ENCODE measurements at regions not wholly inside any gene's neighbourhood (a gene's known extent, or its start where the extent isn't known, plus 50 kb on each side); places are given as distances from the start of the nearest gene placed in this dataset.

DNA sequence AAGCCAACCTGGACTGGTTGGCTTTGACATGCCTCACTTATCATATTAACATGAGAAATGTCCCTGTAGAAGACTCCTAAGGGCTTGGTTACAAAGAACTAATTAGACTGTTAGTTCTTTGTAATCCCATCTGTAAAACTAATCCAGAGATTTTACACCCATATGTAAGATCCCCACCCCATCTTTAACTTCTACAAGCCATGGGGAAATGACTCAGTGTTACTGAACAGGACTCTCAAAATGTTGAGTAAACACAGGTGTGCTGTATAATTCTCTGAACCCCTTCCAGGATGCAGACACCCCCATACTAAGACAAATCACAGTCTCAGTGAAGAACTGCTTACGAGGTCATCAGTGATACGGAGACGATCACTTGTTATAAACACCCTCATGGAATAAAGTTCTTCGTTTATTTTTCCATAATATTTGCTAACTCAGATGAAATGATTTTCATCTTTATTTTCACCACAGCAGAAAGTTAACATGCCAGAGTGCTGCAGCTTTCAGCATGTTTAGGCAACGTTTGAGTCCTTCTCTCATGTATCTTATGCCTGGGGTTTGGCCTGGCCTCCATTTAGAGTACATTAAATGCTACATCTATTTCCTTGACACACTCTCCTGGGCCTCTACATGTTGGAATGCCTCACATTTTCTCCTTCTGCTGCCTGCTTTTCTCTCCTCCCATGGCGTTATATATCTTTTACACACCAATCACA, 55.3 kb upstream of the LEKR1 start:
- H3K4me1 ChIP-seq (ENCODE audit: control insufficient read depth, insufficient read depth, low read length) = no peaks in the 10 kb centered on the region
- DNase-seq = no peak
- H3K9me3 ChIP-seq (ENCODE audit: control insufficient read depth, low read depth, low read length) = no peaks in the 10 kb centered on the region
- H3K27ac ChIP-seq (ENCODE audit: low read length) = no peak overlapping the region
- no peaks in the 10 kb centered on the region for H3K36me3 ChIP-seq (ENCODE audit: control insufficient read depth, insufficient read depth, low read length)
- H3K27me3 ChIP-seq (ENCODE audit: control insufficient read depth, insufficient read depth, low read length) = no peaks in the 10 kb centered on the region
- WGBS (ENCODE audit: insufficient coverage, low lambda C conversion rate) = 88% methylated on average over 6 of the region's 6 CpGs
- H3K4me3 ChIP-seq (ENCODE audit: low read length) = no peak overlapping the region

DNA sequence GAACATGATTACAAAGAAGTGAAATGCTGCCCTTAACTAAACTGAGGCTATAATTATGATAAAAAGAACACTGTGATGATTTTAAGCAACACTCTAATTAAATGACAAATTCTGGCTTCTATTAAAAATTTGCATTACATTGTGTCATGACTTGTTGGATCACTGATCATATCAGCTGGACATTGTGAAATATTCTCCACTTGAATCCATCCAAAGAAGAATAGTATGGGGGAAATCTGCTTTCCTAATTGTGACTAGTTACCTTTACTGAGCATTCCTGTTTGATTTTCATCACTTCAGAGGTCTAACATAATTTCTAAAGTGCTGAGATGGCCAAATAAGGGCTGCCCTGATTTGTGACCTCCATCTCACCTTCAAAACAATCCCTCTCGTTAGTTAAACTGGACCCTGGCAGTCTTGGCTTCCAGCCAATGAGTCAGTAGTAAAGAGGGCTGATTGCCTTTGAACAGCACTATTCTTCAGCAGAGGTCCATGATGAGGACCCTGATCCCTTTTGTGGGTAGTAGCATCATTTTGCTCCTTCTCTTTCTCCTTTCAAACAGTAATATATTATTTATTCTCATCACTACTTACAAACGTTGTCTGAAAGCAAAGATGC, 53.5 kb upstream of the LEKR1 start:
- WGBS (ENCODE audit: insufficient coverage, low lambda C conversion rate) = 63% methylated on average over 1 of the region's 2 CpGs
- Histone ChIP-seq H3K36me3 (ENCODE audit: control insufficient read depth, insufficient read depth, low read length) (no peaks in the 10 kb centered on the region), H3K27ac (ENCODE audit: low read length) (no peak overlapping the region), H3K4me1 (ENCODE audit: control insufficient read depth, insufficient read depth, low read length) (no peaks in the 10 kb centered on the region), H3K27me3 (ENCODE audit: control insufficient read depth, insufficient read depth, low read length) (no peaks in the 10 kb centered on the region), H3K4me3 (ENCODE audit: low read length) (no peak overlapping the region), H3K9me3 (ENCODE audit: control insufficient read depth, low read depth, low read length) (no peaks in the 10 kb centered on the region)
- DNase-seq = no peak

GRCh38 chr3:156776031-156776430, 50.1 kb upstream of the LEKR1 start:
- no peaks in the 10 kb centered on the region for H3K36me3 ChIP-seq (ENCODE audit: control insufficient read depth, insufficient read depth, low read length)
- no peak overlapping the region for H3K27ac ChIP-seq (ENCODE audit: low read length)
- no peaks in the 10 kb centered on the region for H3K4me1 ChIP-seq (ENCODE audit: control insufficient read depth, insufficient read depth, low read length)
- no peak for DNase-seq
- no peaks in the 10 kb centered on the region for H3K9me3 ChIP-seq (ENCODE audit: control insufficient read depth, low read depth, low read length)
- H3K4me3 ChIP-seq (ENCODE audit: low read length) = no peak overlapping the region
- no peaks in the 10 kb centered on the region for H3K27me3 ChIP-seq (ENCODE audit: control insufficient read depth, insufficient read depth, low read length)
- 100% methylated on average over 1 of the region's 2 CpGs for WGBS (ENCODE audit: insufficient coverage, low lambda C conversion rate)
